Endothelial cell of umbilical vein (primary cell): ENCODE measurements at regions not wholly inside any gene's neighbourhood (a gene's known extent, or its start where the extent isn't known, plus 50 kb on each side); places are given as distances from the start of the nearest gene placed in this dataset.

Experiments
- BruUV-seq: library from RNA; stranded (reverse); fragments of 400-500 nt; replicated peaks from 2 replicates; lab custom pipeline; 2021; lab: Mats Ljungman, UMichigan
- CTCF ChIA-PET: fragments of 300-600, 350-600 bp; sonication (Branson Sonifier 250); formaldehyde crosslinking; loops from one replicate; lab custom pipeline; 2021; ENCODE audit warnings: antibody characterized with exemption, inconsistent platforms; lab: Charles Lee
- POLR2A ChIA-PET: fragments of 300-600, 350-600 bp; sonication (Branson Sonifier 250); formaldehyde crosslinking; loops from one replicate; lab custom pipeline; 2021; ENCODE audit warnings: antibody characterized with exemption, inconsistent platforms; lab: Charles Lee
- DNase-seq: peaks from one replicate; pipeline ENCODE4 v3.0.0-alpha.2; 2011; ENCODE audit warnings: low read depth, low spot score
- FAIRE-seq: peaks from 2 replicates; lab custom pipeline; 2011; peaks lifted over from hg19 to GRCh38; lab: Jason Lieb, UNC
- H2AFZ ChIP-seq: 2 replicates; pipeline ENCODE4 v1.6.0; 2012; ENCODE audit warnings: low read depth, low read length, control low read depth, inconsistent platforms
- H3K27ac ChIP-seq: 2 replicates; pipeline ENCODE4 v1.5.1; 2011; ENCODE audit warnings: low read depth, mild to moderate bottlenecking, control low read depth, low read length, moderate library complexity; ENCODE audit not compliant: insufficient read depth
- H3K27me3 ChIP-seq, 2 experiments: 2 replicates each; pipeline versions ENCODE4 v1.6.0 to v1.6.1; 2011; ENCODE audit warnings: low read length in 2 of 2, mixed read lengths in 1 of 2; ENCODE audit not compliant: control insufficient read depth in 2 of 2, insufficient read depth in 2 of 2
- H3K36me3 ChIP-seq, 2 experiments: 2 replicates in 1 of 2; 3 replicates in 1 of 2; pipeline ENCODE4 v1.5.1; 2011; ENCODE audit warnings: low read length in 2 of 2, mild to moderate bottlenecking in 1 of 2, moderate library complexity in 1 of 2; ENCODE audit not compliant: control insufficient read depth in 2 of 2, insufficient read depth in 2 of 2; ENCODE audit errors: extremely low read depth in 1 of 2
- H3K4me1 ChIP-seq: 3 replicates; pipeline ENCODE4 v1.5.1; 2011; ENCODE audit warnings: mild to moderate bottlenecking, low read length; ENCODE audit not compliant: control insufficient read depth, insufficient read depth; ENCODE audit errors: extremely low read depth
- H3K4me2 ChIP-seq: 2 replicates; pipeline ENCODE4 v1.6.1; 2011; ENCODE audit warnings: low read length, control low read depth, mixed read lengths; ENCODE audit not compliant: insufficient read depth
- H3K4me3 ChIP-seq, 3 experiments: fragments of 200-600 bp in 1 of 3; sonication (generic), shearing (Covaris generic) in 1 of 3; replicated peaks in 1 of 3; 2 replicates each; pipeline ENCODE4 v1.5.1; 2011 to 2016; ENCODE audit warnings: control low read depth in 3 of 3, low read length in 3 of 3, mild to moderate bottlenecking in 2 of 3, inconsistent platforms in 1 of 3, low read depth in 1 of 3, moderate library complexity in 1 of 3; ENCODE audit not compliant: insufficient read depth in 1 of 3
- H3K79me2 ChIP-seq: 2 replicates; pipeline ENCODE4 v1.6.0; 2012; ENCODE audit warnings: low read length, inconsistent platforms; ENCODE audit not compliant: control insufficient read depth, insufficient read depth
- H3K9ac ChIP-seq: replicated peaks from 2 replicates; pipeline ENCODE3; 2011; ENCODE audit warnings: low read length, control low read depth; ENCODE audit not compliant: insufficient read depth; ENCODE audit errors: extremely low read depth
- H3K9me1 ChIP-seq: replicated peaks from 3 replicates; pipeline ENCODE4 v1.6.0; 2011; ENCODE audit warnings: mild to moderate bottlenecking, low read length; ENCODE audit not compliant: control insufficient read depth, insufficient read depth; ENCODE audit errors: extremely low read depth
- H3K9me3 ChIP-seq: replicated peaks from 2 replicates; pipeline ENCODE4 v1.5.1; 2012; ENCODE audit warnings: low read length, inconsistent platforms; ENCODE audit not compliant: control insufficient read depth, insufficient read depth
- H4K20me1 ChIP-seq: replicated peaks from 2 replicates; pipeline ENCODE3; 2011; ENCODE audit warnings: mild to moderate bottlenecking, low read length; ENCODE audit not compliant: control insufficient read depth, insufficient read depth; ENCODE audit errors: extremely low read depth
- CTCF ChIP-seq, 2 donors: IDR thresholded peaks; 1 replicate in 1 of 2; 2 replicates in 1 of 2; pipeline ENCODE4 v1.5.1; 2011; ENCODE audit warnings: low read length in 2 of 2, mild to moderate bottlenecking in 2 of 2, moderate library complexity in 2 of 2, control low read depth in 1 of 2, inconsistent platforms in 1 of 2, low read depth in 1 of 2; ENCODE audit not compliant: insufficient read depth in 1 of 2; ENCODE audit errors: extremely low read depth in 1 of 2
- EZH2 ChIP-seq: IDR thresholded peaks from 2 replicates; pipeline ENCODE4 v1.6.1; 2012; ENCODE audit warnings: borderline replicate concordance, low read depth, mild to moderate bottlenecking, moderate library complexity, low read length, inconsistent platforms; ENCODE audit not compliant: severe bottlenecking
- FOS ChIP-seq: IDR thresholded peaks from 2 replicates; pipeline ENCODE4 v1.6.1; 2011; ENCODE audit warnings: mild to moderate bottlenecking, low read length, moderate library complexity, borderline replicate concordance; ENCODE audit not compliant: insufficient read depth
- GATA2 ChIP-seq: IDR thresholded peaks from 2 replicates; pipeline ENCODE4 v1.7.0; 2011; ENCODE audit warnings: low read depth, mild to moderate bottlenecking, moderate library complexity, mixed read lengths, low read length; ENCODE audit not compliant: insufficient read length, insufficient read depth
- JUN ChIP-seq: IDR thresholded peaks from 2 replicates; pipeline ENCODE4 v1.6.1; 2011; ENCODE audit warnings: borderline replicate concordance, low read depth; ENCODE audit not compliant: insufficient read length, insufficient read depth
- MAX ChIP-seq: IDR thresholded peaks from 2 replicates; pipeline ENCODE4 v1.6.1; 2011; ENCODE audit not compliant: insufficient read depth, insufficient read length
- MYC ChIP-seq: IDR thresholded peaks from one replicate; pipeline ENCODE4 v1.6.1; 2011; ENCODE audit warnings: mild to moderate bottlenecking, low read depth, low read length
- POLR2A ChIP-seq: IDR thresholded peaks from 2 replicates; pipeline ENCODE4 v1.6.1; 2012; ENCODE audit warnings: low read depth, mild to moderate bottlenecking, control low read depth, low read length
- POLR2AphosphoS5 ChIP-seq: IDR thresholded peaks from 2 replicates; pipeline ENCODE4 v1.6.1; 2012; ENCODE audit warnings: low read depth, mild to moderate bottlenecking, control low read depth, low read length, moderate library complexity; ENCODE audit not compliant: insufficient read depth
- dilution Hi-C: fragments of 300-500 bp; cut with MboI; formaldehyde crosslinking; loops from one replicate; pipeline ENCODE4 v1.15.0; 2019; ENCODE audit warnings: low sequenced_read_pairs; ENCODE audit not compliant: extremely low pct_ligation_motif_present
- intact Hi-C: fragments of 100-400 bp; cut with micrococcal nuclease; formaldehyde crosslinking; loops from one replicate; pipeline ENCODE4 v1.10.0; 2022

- TF ChIP-seq JUN (no peak), POLR2AphosphoS5 (no peak), GATA2 (no peak), FOS (no peak), EZH2 (no peak), MYC (no peak), POLR2A (no peak), CTCF (IDR thresholded peaks at IDR 0.05; ENCODE audit: extremely low read depth in 1 of 2, insufficient read depth in 1 of 2, low read depth in 1 of 2, low read length in 2 of 2) (no peak), MAX (no peak)
- Histone ChIP-seq H4K20me1 (no peaks in the 10 kb centered on the region), H3K79me2 (no peaks in the 10 kb centered on the region), H3K4me3 (no peak overlapping the region), H3K9me3 (no peaks in the 10 kb centered on the region), H3K4me1 (peaks cover 26% of the 10 kb centered on the region), H3K4me2 (no peak overlapping the region), H3K27me3 (no peaks in the 10 kb centered on the region), H3K27ac (no peak overlapping the region), H2AFZ (no peak overlapping the region), H3K9me1 (no peaks in the 10 kb centered on the region), H3K36me3 (no peaks in the 10 kb centered on the region), H3K9ac (no peak overlapping the region)
- intact Hi-C loops = no loop called here
- dilution Hi-C loops = no loop called here
- ChIA-PET CTCF (interaction anchor here (3.9 kb wide), 1 partner anchor 13 kb away, joined by 26 read pairs; no protein-coding TSS in a partner anchor), POLR2A (no interaction called here)
- no TSS peak for BruUV-seq
- DNase-seq = no peak
- FAIRE-seq = no peak
Observed at GRCh38 chr1:55331351-55331750, 116.2 kb upstream of the USP24 start.
